ENCODE measurements at regions not wholly inside any gene's neighbourhood (a gene's known extent, or its start where the extent isn't known, plus 50 kb on each side); places are given as distances from the start of the nearest gene placed in this dataset.
"Not testable (repeated sequence)": the region's sequence is repeated elsewhere in the genome, so short reads cannot be mapped to it uniquely, and the experiment has no call there.

DNA sequence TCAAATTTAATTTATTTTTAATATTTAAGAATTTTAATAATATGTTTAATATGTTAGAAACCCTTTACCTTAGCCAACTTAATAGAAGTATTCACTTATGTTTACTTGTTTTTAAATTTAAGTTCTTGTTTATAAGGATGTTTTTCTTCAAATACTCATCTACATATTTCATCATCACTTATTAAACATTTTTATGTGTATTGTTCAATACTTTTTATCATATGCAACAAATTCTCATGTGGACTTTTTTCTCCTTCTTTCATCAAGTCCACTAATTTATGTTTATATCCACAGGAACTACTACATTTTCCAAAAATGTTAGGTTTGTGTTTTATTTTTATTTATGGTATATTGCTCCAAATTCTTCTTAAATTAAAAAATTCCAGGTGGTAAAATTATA, 2113.1 kb upstream of the RAG2 start:
- DNase-seq (ENCODE audit: low read depth) = no peak
- no peak for FAIRE-seq
- H3K27me3 ChIP-seq (ENCODE audit: control insufficient read depth, insufficient read depth, low read length) = no peaks in the 10 kb centered on the region
- no peaks in the 10 kb centered on the region for H3K36me3 ChIP-seq (ENCODE audit: control insufficient read depth, insufficient read depth, low read length)
- H3K4me3 ChIP-seq (ENCODE audit: low read depth, low read length) = no peak overlapping the region
- TF ChIP-seq, protein P1, sequence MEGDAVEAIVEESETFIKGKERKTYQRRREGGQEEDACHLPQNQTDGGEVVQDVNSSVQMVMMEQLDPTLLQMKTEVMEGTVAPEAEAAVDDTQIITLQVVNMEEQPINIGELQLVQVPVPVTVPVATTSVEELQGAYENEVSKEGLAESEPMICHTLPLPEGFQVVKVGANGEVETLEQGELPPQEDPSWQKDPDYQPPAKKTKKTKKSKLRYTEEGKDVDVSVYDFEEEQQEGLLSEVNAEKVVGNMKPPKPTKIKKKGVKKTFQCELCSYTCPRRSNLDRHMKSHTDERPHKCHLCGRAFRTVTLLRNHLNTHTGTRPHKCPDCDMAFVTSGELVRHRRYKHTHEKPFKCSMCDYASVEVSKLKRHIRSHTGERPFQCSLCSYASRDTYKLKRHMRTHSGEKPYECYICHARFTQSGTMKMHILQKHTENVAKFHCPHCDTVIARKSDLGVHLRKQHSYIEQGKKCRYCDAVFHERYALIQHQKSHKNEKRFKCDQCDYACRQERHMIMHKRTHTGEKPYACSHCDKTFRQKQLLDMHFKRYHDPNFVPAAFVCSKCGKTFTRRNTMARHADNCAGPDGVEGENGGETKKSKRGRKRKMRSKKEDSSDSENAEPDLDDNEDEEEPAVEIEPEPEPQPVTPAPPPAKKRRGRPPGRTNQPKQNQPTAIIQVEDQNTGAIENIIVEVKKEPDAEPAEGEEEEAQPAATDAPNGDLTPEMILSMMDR (IDR thresholded peaks at IDR 0.05; ENCODE audit: insufficient read depth, low read length, severe bottlenecking) = no peak

- TF ChIP-seq, protein P1 (IDR thresholded peaks at IDR 0.05; ENCODE audit: insufficient read depth, low read length, severe bottlenecking) = no peak
- FAIRE-seq (no peak), DNase-seq (ENCODE audit: low read depth) (no peak)
- no peaks in the 10 kb centered on the region for H3K36me3 ChIP-seq (ENCODE audit: control insufficient read depth, insufficient read depth, low read length)
- no peaks in the 10 kb centered on the region for H3K27me3 ChIP-seq (ENCODE audit: control insufficient read depth, insufficient read depth, low read length)
- H3K4me3 ChIP-seq (ENCODE audit: low read depth, low read length) = no peak overlapping the region
Measured at GRCh38 chr11:38710262-38710661, 2112.2 kb upstream of the RAG2 start.

GRCh38 chr11:38700111-38700510, 2102.1 kb upstream of the RAG2 start:
- Histone ChIP-seq H3K4me3 (ENCODE audit: low read depth, low read length) (no peak overlapping the region), H3K27me3 (ENCODE audit: control insufficient read depth, insufficient read depth, low read length) (no peaks in the 10 kb centered on the region), H3K36me3 (ENCODE audit: control insufficient read depth, insufficient read depth, low read length) (no peaks in the 10 kb centered on the region)
- TF ChIP-seq, protein P1 (IDR thresholded peaks at IDR 0.05; ENCODE audit: insufficient read depth, low read length, severe bottlenecking) = no peak
- DNase-seq (ENCODE audit: low read depth) (no peak), FAIRE-seq (no peak)

DNA sequence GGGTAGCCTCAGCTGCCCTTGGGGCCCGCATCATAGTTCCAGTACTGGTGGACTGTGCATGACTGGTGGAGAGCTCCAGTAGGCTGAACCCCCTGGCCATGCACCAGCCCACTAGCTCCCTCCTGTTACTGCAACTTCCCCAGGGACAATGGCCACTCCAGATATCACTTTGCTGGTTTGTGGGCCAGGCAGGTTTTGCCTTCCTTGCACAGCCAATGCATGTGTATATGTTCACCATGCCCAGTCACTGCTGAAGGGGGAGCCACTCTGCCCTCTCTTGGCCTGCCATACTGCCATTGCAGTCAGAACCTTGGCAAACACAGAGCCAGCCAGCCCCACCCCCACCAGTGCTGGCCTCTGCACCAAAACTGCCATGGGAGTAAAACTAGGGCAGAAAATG, 2095.3 kb upstream of the RAG2 start:
- FAIRE-seq = no peak
- TF ChIP-seq, protein P1 (IDR thresholded peaks at IDR 0.05; ENCODE audit: insufficient read depth, low read length, severe bottlenecking) = no peak

GRCh38 chr11:38690211-38690610, 2092.2 kb upstream of the RAG2 start:
- not testable (repeated sequence) for H3K4me3 ChIP-seq (ENCODE audit: low read depth, low read length); DNase-seq (ENCODE audit: low read depth); H3K27me3 ChIP-seq (ENCODE audit: control insufficient read depth, insufficient read depth, low read length)

More for the DNA sequence above, 2095.3 kb upstream of the RAG2 start:
- Histone ChIP-seq H3K4me3 (ENCODE audit: low read depth, low read length) (no peak overlapping the region), H3K36me3 (ENCODE audit: control insufficient read depth, insufficient read depth, low read length) (no peaks in the 10 kb centered on the region), H3K27me3 (ENCODE audit: control insufficient read depth, insufficient read depth, low read length) (no peaks in the 10 kb centered on the region)
- no peak for DNase-seq (ENCODE audit: low read depth)

DNA sequence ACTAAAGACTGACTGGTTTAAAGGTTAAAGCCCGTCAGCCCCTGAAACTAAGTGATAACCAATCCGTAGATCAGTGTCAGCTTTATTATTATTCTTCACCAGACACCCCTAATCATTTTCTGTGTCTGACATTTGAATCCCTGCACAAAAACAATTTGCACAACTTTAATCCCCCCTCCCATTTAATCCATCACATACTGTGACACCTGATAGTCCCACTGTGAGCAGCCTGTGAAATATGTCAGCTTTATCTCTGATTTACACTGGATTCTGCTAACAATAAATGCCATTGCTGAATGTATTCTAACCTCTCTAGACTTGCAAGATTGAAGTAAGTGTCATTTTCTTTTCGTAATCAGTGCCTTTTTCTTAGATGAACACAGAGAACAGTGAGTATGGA, 2089.0 kb upstream of the RAG2 start:
- no peak for FAIRE-seq

More at GRCh38 chr11:38690211-38690610, 2092.2 kb upstream of the RAG2 start:
- H3K36me3 ChIP-seq (ENCODE audit: control insufficient read depth, insufficient read depth, low read length); FAIRE-seq: not testable (repeated sequence)

More for the DNA sequence above, 2089.0 kb upstream of the RAG2 start:
- TF ChIP-seq, protein P1 (IDR thresholded peaks at IDR 0.05; ENCODE audit: insufficient read depth, low read length, severe bottlenecking) = no peak
- no peak overlapping the region for H3K4me3 ChIP-seq (ENCODE audit: low read depth, low read length)
- H3K36me3 ChIP-seq (ENCODE audit: control insufficient read depth, insufficient read depth, low read length) = no peaks in the 10 kb centered on the region
- H3K27me3 ChIP-seq (ENCODE audit: control insufficient read depth, insufficient read depth, low read length) = no peaks in the 10 kb centered on the region
- DNase-seq (ENCODE audit: low read depth) = no peak

Measured in bronchial epithelial cell (primary cell).